ENCODE measurements at regions not wholly inside any gene's neighbourhood (a gene's known extent, or its start where the extent isn't known, plus 50 kb on each side); places are given as distances from the start of the nearest gene placed in this dataset.

GRCh38 chr6:99821164-99821563 lies 172.9 kb downstream of the MCHR2 start:
- Histone ChIP-seq H3K4me1 (ENCODE audit: insufficient read depth, low read length) (peaks cover 2% of the 10 kb centered on the region; the same call in 1 of the 2 replicates), H2AFZ (ENCODE audit: low read length) (no peak overlapping the region)
- no peaks in the 10 kb centered on the region; a peak in 1 of 7 replicates for H3K36me3 Mint-ChIP-seq (ENCODE audit: insufficient read depth in 1 of 3, low read depth in 3 of 3)

More at GRCh38 chr6:99821164-99821563, 172.9 kb downstream of the MCHR2 start:
- no peak overlapping the region for H3K23ac ChIP-seq (ENCODE audit: insufficient read length, low read depth, low read length)
- H3K4ac ChIP-seq (ENCODE audit: low read depth, low read length) = no peak overlapping the region
- Mint-ChIP-seq H3K27ac (0 out of 7 replicates have a peak overlapping the region, but pooled peaks of 1 of the 3 experiments have one; percentile 8), H3K27me3 (ENCODE audit: low read depth) (peaks cover 1% of the 10 kb centered on the region; the same call in 1 of the 2 replicates), H3K9me3 (no peaks in the 10 kb centered on the region; a peak in 1 of 5 replicates), H3K4me3 (no peak overlapping the region), H3K4me1 (peaks cover 11 to 13% of the 10 kb centered on the region in 2 experiments)
- H4K8ac ChIP-seq (replicated peaks; ENCODE audit: insufficient read length, low read depth, low read length) = no peak overlapping the region
- no peak overlapping the region for H2BK20ac ChIP-seq (ENCODE audit: low read depth, low read length, poor library complexity, severe bottlenecking)
- no peak overlapping the region for H2BK5ac ChIP-seq (ENCODE audit: insufficient read length, low read length)
- no peaks in the 10 kb centered on the region for H4K20me1 ChIP-seq (ENCODE audit: control insufficient read depth, insufficient read depth, insufficient read length)
- no peak for DNase-seq
- no peak overlapping the region for H2BK12ac ChIP-seq (ENCODE audit: insufficient read length, low read depth, low read length)
- no peak overlapping the region for H3K9ac ChIP-seq (ENCODE audit: extremely low read depth, insufficient read length, low read length)
- no peaks in the 10 kb centered on the region for H3K79me2 ChIP-seq (ENCODE audit: insufficient read depth, low read length)
- H2AK5ac ChIP-seq (ENCODE audit: insufficient read length, low read length) = no peak overlapping the region
- no peak overlapping the region for H2BK15ac ChIP-seq (ENCODE audit: low read depth, low read length)
- H3K4me2 ChIP-seq (ENCODE audit: insufficient read depth, insufficient read length, low read length) = no peak overlapping the region
- no peak overlapping the region for H2BK120ac ChIP-seq (ENCODE audit: low read depth, low read length, poor library complexity, severe bottlenecking)
- H3K27me3 ChIP-seq (ENCODE audit: insufficient read depth, low read length) = no peaks in the 10 kb centered on the region
- H3K79me1 ChIP-seq (ENCODE audit: insufficient read depth, low read depth, low read length, poor library complexity, severe bottlenecking) = no peaks in the 10 kb centered on the region
- no peak overlapping the region for H3K14ac ChIP-seq (ENCODE audit: insufficient read depth, low read length)
- H3K18ac ChIP-seq (ENCODE audit: insufficient read length, low read depth, low read length) = no peak overlapping the region
- TF ChIP-seq CTCF (conservative IDR thresholded peaks at IDR 0.05) = no peak
- H4K5ac ChIP-seq (ENCODE audit: insufficient read length, low read depth, low read length) = no peak overlapping the region
- WGBS (ENCODE audit: extremely low coverage, insufficient read length, low lambda C conversion rate) = no CpG with 5 or more reads among the region's 6 CpGs
- H3K56ac ChIP-seq (ENCODE audit: insufficient read length, low read depth, low read length) = no peak overlapping the region
- no peak overlapping the region for H4K91ac ChIP-seq (ENCODE audit: insufficient read length, low read depth, low read length)
- no peaks in the 10 kb centered on the region for H3K23me2 ChIP-seq (ENCODE audit: insufficient read length, low read depth, low read length, poor library complexity, severe bottlenecking)
- H3T11ph ChIP-seq (ENCODE audit: low read length) = no peak overlapping the region
- no peak overlapping the region for H3K27ac ChIP-seq (ENCODE audit: insufficient read length, low read depth, low read length)
- no peaks in the 10 kb centered on the region for H3K9me3 ChIP-seq (ENCODE audit: control insufficient read depth, low read depth, low read length)

Measured in H9 (cell line).